Endodermal cell (in vitro differentiated cells): ENCODE measurements at regions not wholly inside any gene's neighbourhood (a gene's known extent, or its start where the extent isn't known, plus 50 kb on each side); places are given as distances from the start of the nearest gene placed in this dataset.

Experiments
- DNase-seq: peaks from one replicate; pipeline ENCODE4 v3.0.0-alpha.2; 2017
- H3K27ac ChIP-seq: 2 replicates; pipeline ENCODE4 v1.5.1; 2013; ENCODE audit warnings: mild to moderate bottlenecking, low read depth, low read length, moderate library complexity
- H3K27me3 ChIP-seq: 2 replicates; pipeline ENCODE4 v1.6.1; 2013; ENCODE audit warnings: mild to moderate bottlenecking, low read length, moderate library complexity; ENCODE audit not compliant: insufficient read depth, control insufficient read depth, poor library complexity, severe bottlenecking
- H3K36me3 ChIP-seq: 2 replicates; pipeline ENCODE4 v1.7.0; 2013; ENCODE audit warnings: mild to moderate bottlenecking, low read length, moderate library complexity; ENCODE audit not compliant: control insufficient read depth, insufficient read depth
- H3K4me1 ChIP-seq: one replicate; pipeline ENCODE4 v1.7.0; 2013; ENCODE audit warnings: low read length; ENCODE audit not compliant: control insufficient read depth, insufficient read depth
- H3K4me3 ChIP-seq: 2 replicates; pipeline ENCODE4 v1.5.1; 2013; ENCODE audit warnings: mild to moderate bottlenecking, low read length, moderate library complexity
- H3K9ac ChIP-seq: 2 replicates; pipeline ENCODE4 v1.6.1; 2013; ENCODE audit warnings: mild to moderate bottlenecking, low read length, moderate library complexity; ENCODE audit not compliant: poor library complexity, severe bottlenecking; ENCODE audit errors: extremely low read depth
- H3K9me3 ChIP-seq: 2 replicates; pipeline ENCODE4 v1.6.1; 2013; ENCODE audit warnings: mild to moderate bottlenecking, low read length, moderate library complexity; ENCODE audit not compliant: control insufficient read depth
- H3K27ac Mint-ChIP-seq: 2 replicates; pipeline ENCODE4 v1.8.0; 2020; ENCODE audit warnings: mixed read lengths
- H3K27me3 Mint-ChIP-seq: 2 replicates; pipeline ENCODE4 v1.8.0; 2021; ENCODE audit warnings: mild to moderate bottlenecking, mixed read lengths; ENCODE audit not compliant: insufficient read depth
- H3K36me3 Mint-ChIP-seq: 2 replicates; pipeline ENCODE4 v1.8.0; 2020; ENCODE audit warnings: low read depth, mixed read lengths
- H3K4me1 Mint-ChIP-seq: 2 replicates; pipeline ENCODE4 v1.8.0; 2020; ENCODE audit warnings: mixed read lengths
- H3K4me3 Mint-ChIP-seq: 2 replicates; pipeline ENCODE4 v1.8.0; 2020; ENCODE audit warnings: mild to moderate bottlenecking, moderate library complexity, mixed read lengths
- H3K9me3 Mint-ChIP-seq: 2 replicates; pipeline ENCODE4 v1.8.0; 2020; ENCODE audit warnings: mild to moderate bottlenecking, mixed read lengths
- CTCF ChIP-seq: fragments of 200-600 bp; sonication (generic); conservative IDR thresholded peaks from 2 replicates; pipeline ENCODE4 v1.5.0; 2021; ENCODE audit warnings: antibody characterized with exemption, mild to moderate bottlenecking
- WGBS, 2 experiments: methylation state at CpG; one replicate each; pipeline versions ENCODE4 v1.1.5 to v1.1.7; 2013; ENCODE audit warnings: missing lambda C conversion rate in 2 of 2, mixed read lengths in 1 of 2; ENCODE audit not compliant: insufficient coverage in 1 of 2, insufficient read length in 1 of 2; 5-methylcytosine and 5-hydroxymethylcytosine counted together

- TF ChIP-seq CTCF = no peak
- Histone ChIP-seq H3K9me3 (peaks cover 8% of the 10 kb centered on the region), H3K9ac (no peak overlapping the region), H3K4me1 (no peaks in the 10 kb centered on the region), H3K27ac (no peak overlapping the region), H3K4me3 (no peak overlapping the region), H3K36me3 (no peaks in the 10 kb centered on the region), H3K27me3 (no peaks in the 10 kb centered on the region)
- H3K27ac Mint-ChIP-seq = no peak overlapping the region
- H3K9me3 Mint-ChIP-seq = peaks cover 68% of the 10 kb centered on the region
- no peak for DNase-seq
- H3K4me1 Mint-ChIP-seq = no peaks in the 10 kb centered on the region
- WGBS, 2 experiments = 79 to 89% methylated on average over 4 of the region's 4 CpGs
- H3K36me3 Mint-ChIP-seq = no peaks in the 10 kb centered on the region
- no peak overlapping the region for H3K4me3 Mint-ChIP-seq
- H3K27me3 Mint-ChIP-seq = no peaks in the 10 kb centered on the region
Measured at GRCh38 chr15:23750179-23750578, 63.1 kb upstream of the NDN start.

GRCh38 chr15:23750776-23751175 lies 63.7 kb upstream of the NDN start:
- Mint-ChIP-seq H3K27me3 (no peaks in the 10 kb centered on the region), H3K9me3 (peaks cover 72% of the 10 kb centered on the region), H3K4me3 (no peak overlapping the region), H3K27ac (no peak overlapping the region), H3K36me3 (no peaks in the 10 kb centered on the region), H3K4me1 (no peaks in the 10 kb centered on the region)
- Histone ChIP-seq H3K4me1 (no peaks in the 10 kb centered on the region), H3K9me3 (peaks cover 12% of the 10 kb centered on the region), H3K27me3 (no peaks in the 10 kb centered on the region), H3K4me3 (no peak overlapping the region), H3K27ac (no peak overlapping the region), H3K36me3 (no peaks in the 10 kb centered on the region), H3K9ac (no peak overlapping the region)
- no peak for TF ChIP-seq CTCF
- 100% methylated on average over 1 of the region's 1 CpG; no CpG with 5 or more reads in 1 of the 2 experiments for WGBS, 2 experiments
- DNase-seq = no peak

DNA sequence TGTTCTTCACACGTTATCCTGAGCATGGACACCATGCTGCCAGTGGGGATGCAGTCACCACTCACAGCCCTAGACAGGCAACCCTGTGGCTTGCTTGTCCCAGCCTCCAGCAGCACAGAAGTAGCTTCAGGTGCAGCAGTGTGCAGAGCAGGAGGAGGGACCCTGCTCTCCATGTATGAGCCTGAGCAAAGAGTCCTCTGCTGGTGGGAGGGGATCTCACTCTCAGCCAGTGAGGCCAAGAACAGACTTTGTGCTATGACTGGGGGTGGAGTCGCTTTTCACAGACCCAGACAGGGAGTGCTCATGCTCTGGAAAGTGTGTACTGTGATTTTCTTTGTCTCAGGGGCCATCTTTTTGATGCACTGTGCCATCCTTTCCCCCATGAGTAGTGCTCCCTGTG lies 66.1 kb upstream of the NDN start:
- Histone ChIP-seq H3K27me3 (no peaks in the 10 kb centered on the region), H3K27ac (no peak overlapping the region), H3K9ac (no peak overlapping the region), H3K36me3 (no peaks in the 10 kb centered on the region), H3K4me1 (no peaks in the 10 kb centered on the region), H3K9me3 (peaks cover 27% of the 10 kb centered on the region), H3K4me3 (no peak overlapping the region)
- Mint-ChIP-seq H3K4me3 (no peak overlapping the region), H3K36me3 (no peaks in the 10 kb centered on the region), H3K27ac (no peak overlapping the region), H3K4me1 (no peaks in the 10 kb centered on the region), H3K9me3 (peaks cover 82% of the 10 kb centered on the region), H3K27me3 (no peaks in the 10 kb centered on the region)
- 34 to 55% methylated on average over 2 of the region's 2 CpGs for WGBS, 2 experiments
- no peak for DNase-seq
- TF ChIP-seq CTCF = no peak
